Transverse colon (tissue), 3 donors: ENCODE measurements at regions not wholly inside any gene's neighbourhood (a gene's known extent, or its start where the extent isn't known, plus 50 kb on each side); places are given as distances from the start of the nearest gene placed in this dataset.

Experiments
- POLR2A ChIP-seq: fragments of 450-650 bp; IDR thresholded peaks from one replicate; pipeline ENCODE4 v1.6.1; 2016; ENCODE audit warnings: antibody characterized with exemption, mild to moderate bottlenecking, moderate library complexity
- TF ChIP-seq, protein P1 (sequence below), 5 experiments: fragments of 200-600 bp in 3 of 5; fragments of 450-650 bp in 2 of 5; sonication (generic) in 3 of 5; IDR thresholded peaks; 1 replicate in 2 of 5; 2 replicates in 3 of 5; pipeline ENCODE4 v1.5.1; 2016 to 2017; ENCODE audit warnings: antibody characterized with exemption in 5 of 5, inconsistent platforms in 3 of 5, mild to moderate bottlenecking in 2 of 5, moderate library complexity in 1 of 5

DNA sequence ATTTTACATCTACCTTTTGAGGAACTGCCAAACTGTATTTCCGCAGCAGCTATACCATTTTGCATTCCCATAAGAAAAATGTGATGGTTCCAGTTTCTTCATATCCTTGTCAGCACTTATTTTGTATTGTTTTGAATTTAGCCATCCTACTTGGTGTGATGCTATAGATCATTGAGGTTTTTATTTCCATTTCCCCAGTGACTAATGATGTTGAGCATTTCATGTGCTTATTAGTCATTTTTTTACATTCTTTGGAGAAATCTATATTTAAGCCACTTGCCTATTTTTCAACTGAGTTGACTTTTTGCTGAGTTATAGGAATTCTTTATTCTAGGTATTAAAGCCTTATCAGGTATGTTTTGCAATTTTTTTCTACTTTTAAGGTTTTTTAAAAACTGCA, 347.6 kb upstream of the RARB start:
- TF ChIP-seq, protein P1, sequence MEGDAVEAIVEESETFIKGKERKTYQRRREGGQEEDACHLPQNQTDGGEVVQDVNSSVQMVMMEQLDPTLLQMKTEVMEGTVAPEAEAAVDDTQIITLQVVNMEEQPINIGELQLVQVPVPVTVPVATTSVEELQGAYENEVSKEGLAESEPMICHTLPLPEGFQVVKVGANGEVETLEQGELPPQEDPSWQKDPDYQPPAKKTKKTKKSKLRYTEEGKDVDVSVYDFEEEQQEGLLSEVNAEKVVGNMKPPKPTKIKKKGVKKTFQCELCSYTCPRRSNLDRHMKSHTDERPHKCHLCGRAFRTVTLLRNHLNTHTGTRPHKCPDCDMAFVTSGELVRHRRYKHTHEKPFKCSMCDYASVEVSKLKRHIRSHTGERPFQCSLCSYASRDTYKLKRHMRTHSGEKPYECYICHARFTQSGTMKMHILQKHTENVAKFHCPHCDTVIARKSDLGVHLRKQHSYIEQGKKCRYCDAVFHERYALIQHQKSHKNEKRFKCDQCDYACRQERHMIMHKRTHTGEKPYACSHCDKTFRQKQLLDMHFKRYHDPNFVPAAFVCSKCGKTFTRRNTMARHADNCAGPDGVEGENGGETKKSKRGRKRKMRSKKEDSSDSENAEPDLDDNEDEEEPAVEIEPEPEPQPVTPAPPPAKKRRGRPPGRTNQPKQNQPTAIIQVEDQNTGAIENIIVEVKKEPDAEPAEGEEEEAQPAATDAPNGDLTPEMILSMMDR (IDR thresholded peaks at IDR 0.05): no peak
- no peak for TF ChIP-seq POLR2A
